Skeletal muscle tissue (tissue), 3 donors: ENCODE measurements at regions not wholly inside any gene's neighbourhood (a gene's known extent, or its start where the extent isn't known, plus 50 kb on each side); places are given as distances from the start of the nearest gene placed in this dataset.

ENCODE experiments used
- H3K27ac ChIP-seq: one replicate; pipeline ENCODE4 v1.7.0; 2013; ENCODE audit warnings: mild to moderate bottlenecking, low read depth, low read length, inconsistent platforms
- H3K27me3 ChIP-seq, 3 donors: one replicate each; pipeline ENCODE4 v1.7.0; 2013; ENCODE audit warnings: low read length in 3 of 3; ENCODE audit not compliant: control insufficient read depth in 3 of 3, insufficient read depth in 3 of 3
- H3K36me3 ChIP-seq, 3 donors: one replicate each; pipeline ENCODE4 v1.7.0; 2013; ENCODE audit warnings: low read length in 3 of 3; ENCODE audit not compliant: control insufficient read depth in 3 of 3, insufficient read depth in 3 of 3
- H3K4me1 ChIP-seq, 3 donors: one replicate each; pipeline ENCODE4 v1.7.0; 2013; ENCODE audit warnings: low read length in 3 of 3, mild to moderate bottlenecking in 3 of 3; ENCODE audit not compliant: control insufficient read depth in 3 of 3, insufficient read depth in 3 of 3
- H3K4me3 ChIP-seq, 3 donors: one replicate each; pipeline ENCODE4 v1.7.0; 2013; ENCODE audit warnings: low read length in 3 of 3
- H3K9ac ChIP-seq, 3 donors: one replicate each; pipeline ENCODE4 v1.7.0; 2013; ENCODE audit warnings: low read length in 3 of 3, mild to moderate bottlenecking in 3 of 3, moderate library complexity in 2 of 3, low read depth in 1 of 3
- H3K9me3 ChIP-seq, 3 donors: one replicate each; pipeline ENCODE4 v1.7.0; 2013; ENCODE audit warnings: low read length in 3 of 3; ENCODE audit not compliant: control insufficient read depth in 3 of 3
- donor health status: Osteomylitis.

GRCh38 chr4:89537281-89537680 is 229.7 kb upstream of the GPRIN3 start:
- no peak overlapping the region for H3K4me3 ChIP-seq
- no peaks in the 10 kb centered on the region for H3K36me3 ChIP-seq
- H3K27ac ChIP-seq = no peak overlapping the region
- H3K9ac ChIP-seq = no peak overlapping the region
- no peaks in the 10 kb centered on the region for H3K4me1 ChIP-seq
- H3K9me3 ChIP-seq = no peaks in the 10 kb centered on the region
- no peaks in the 10 kb centered on the region for H3K27me3 ChIP-seq

GRCh38 chr4:89535251-89535650 is 227.7 kb upstream of the GPRIN3 start:
- no peak overlapping the region for H3K4me3 ChIP-seq
- no peaks in the 10 kb centered on the region for H3K9me3 ChIP-seq
- no peaks in the 10 kb centered on the region for H3K36me3 ChIP-seq
- H3K27me3 ChIP-seq = no peaks in the 10 kb centered on the region
- no peak overlapping the region for H3K27ac ChIP-seq
- H3K9ac ChIP-seq = no peak overlapping the region
- no peaks in the 10 kb centered on the region for H3K4me1 ChIP-seq

GRCh38 chr4:89534356-89534755 is 226.8 kb upstream of the GPRIN3 start:
- Histone ChIP-seq H3K27ac (no peak overlapping the region), H3K9ac (no peak overlapping the region), H3K36me3 (no peaks in the 10 kb centered on the region), H3K4me3 (no peak overlapping the region), H3K27me3 (no peaks in the 10 kb centered on the region), H3K4me1 (no peaks in the 10 kb centered on the region), H3K9me3 (no peaks in the 10 kb centered on the region)

- no peak overlapping the region for H3K27ac ChIP-seq
- no peaks in the 10 kb centered on the region for H3K4me1 ChIP-seq
- H3K36me3 ChIP-seq = no peaks in the 10 kb centered on the region
- H3K9ac ChIP-seq = no peak overlapping the region
- H3K27me3 ChIP-seq = no peaks in the 10 kb centered on the region
- H3K9me3 ChIP-seq = no peaks in the 10 kb centered on the region
- no peak overlapping the region for H3K4me3 ChIP-seq
Observed at GRCh38 chr4:89531932-89532640, 224.5 kb upstream of the GPRIN3 start.

GRCh38 chr4:89528526-89529133 is 221.0 kb upstream of the GPRIN3 start:
- no peaks in the 10 kb centered on the region for H3K9me3 ChIP-seq
- no peak overlapping the region for H3K4me3 ChIP-seq
- no peaks in the 10 kb centered on the region for H3K36me3 ChIP-seq
- no peak overlapping the region for H3K9ac ChIP-seq
- H3K4me1 ChIP-seq = no peaks in the 10 kb centered on the region
- no peaks in the 10 kb centered on the region for H3K27me3 ChIP-seq
- H3K27ac ChIP-seq = no peak overlapping the region

GRCh38 chr4:89521826-89522225 is 214.2 kb upstream of the GPRIN3 start:
- H3K36me3 ChIP-seq = no peaks in the 10 kb centered on the region
- no peak overlapping the region for H3K9ac ChIP-seq
- no peaks in the 10 kb centered on the region for H3K9me3 ChIP-seq
- no peak overlapping the region for H3K27ac ChIP-seq
- H3K4me1 ChIP-seq = no peaks in the 10 kb centered on the region
- no peak overlapping the region for H3K4me3 ChIP-seq
- H3K27me3 ChIP-seq = no peaks in the 10 kb centered on the region

GRCh38 chr4:89519771-89520320 is 212.2 kb upstream of the GPRIN3 start:
- no peak overlapping the region for H3K9ac ChIP-seq

GRCh38 chr4:89518259-89518658 is 210.7 kb upstream of the GPRIN3 start:
- H3K9ac ChIP-seq = no peak overlapping the region
- H3K27ac ChIP-seq = no peak overlapping the region
- no peaks in the 10 kb centered on the region for H3K27me3 ChIP-seq
- no peaks in the 10 kb centered on the region for H3K36me3 ChIP-seq
- H3K4me1 ChIP-seq = no peaks in the 10 kb centered on the region
- no peak overlapping the region for H3K4me3 ChIP-seq
- no peaks in the 10 kb centered on the region for H3K9me3 ChIP-seq

More at GRCh38 chr4:89519771-89520320, 212.2 kb upstream of the GPRIN3 start:
- Histone ChIP-seq H3K27ac (no peak overlapping the region), H3K4me1 (no peaks in the 10 kb centered on the region), H3K36me3 (no peaks in the 10 kb centered on the region), H3K4me3 (no peak overlapping the region), H3K9me3 (no peaks in the 10 kb centered on the region), H3K27me3 (no peaks in the 10 kb centered on the region)

- Histone ChIP-seq H3K4me1 (no peaks in the 10 kb centered on the region), H3K9me3 (no peaks in the 10 kb centered on the region), H3K27ac (no peak overlapping the region), H3K4me3 (no peak overlapping the region), H3K9ac (no peak overlapping the region), H3K36me3 (no peaks in the 10 kb centered on the region), H3K27me3 (no peaks in the 10 kb centered on the region)
Observed at GRCh38 chr4:89514811-89515210, 207.2 kb upstream of the GPRIN3 start.

GRCh38 chr4:89511776-89512175 is 204.2 kb upstream of the GPRIN3 start:
- H3K27me3 ChIP-seq = no peaks in the 10 kb centered on the region
- H3K4me3 ChIP-seq = no peak overlapping the region
- H3K36me3 ChIP-seq = no peaks in the 10 kb centered on the region
- no peak overlapping the region for H3K27ac ChIP-seq
- no peak overlapping the region for H3K9ac ChIP-seq
- H3K9me3 ChIP-seq = no peaks in the 10 kb centered on the region
- no peaks in the 10 kb centered on the region for H3K4me1 ChIP-seq
